ENCODE measurements at regions not wholly inside any gene's neighbourhood (a gene's known extent, or its start where the extent isn't known, plus 50 kb on each side); places are given as distances from the start of the nearest gene placed in this dataset.

GRCh38 chr4:11158971-11159370 is 269.7 kb downstream of the HS3ST1 start:
- no peak overlapping the region for H3K4me3 ChIP-seq
- H3K9me3 ChIP-seq: no peaks in the 10 kb centered on the region
- H3K4me1 ChIP-seq: no peaks in the 10 kb centered on the region
- no peak overlapping the region for H3K27ac ChIP-seq
- no peaks in the 10 kb centered on the region for H3K36me3 ChIP-seq
- H3K27me3 ChIP-seq: no peaks in the 10 kb centered on the region
- in situ Hi-C loops (cut with MboI; ENCODE audit: low pct_ligation_motif_present in 1 of 4, low pct_unique_long_range_greater_than_20kb in 1 of 4, low sequenced_read_pairs in 3 of 4): loop anchor here in 1 of 4 donors (25.0 kb wide), 1 partner anchor 103 kb away; no protein-coding TSS in a partner anchor
- WGBS, 2 donors (ENCODE audit: low coverage in 1 of 2): 80 to 100% methylated on average over 1 of the region's 1 CpG
- intact Hi-C loops (cut with DNase I; ENCODE audit: low total_unique reads): no loop called here
- TF ChIP-seq EP300 (IDR thresholded peaks at IDR 0.05; ENCODE audit: low read depth): no peak
- TF ChIP-seq POLR2A (IDR thresholded peaks at IDR 0.05): no peak
- TF ChIP-seq CTCF (IDR thresholded peaks at IDR 0.05): no peak
- TF ChIP-seq POLR2AphosphoS5 (IDR thresholded peaks at IDR 0.05): no peak
- DNase-seq: no peak

DNA sequence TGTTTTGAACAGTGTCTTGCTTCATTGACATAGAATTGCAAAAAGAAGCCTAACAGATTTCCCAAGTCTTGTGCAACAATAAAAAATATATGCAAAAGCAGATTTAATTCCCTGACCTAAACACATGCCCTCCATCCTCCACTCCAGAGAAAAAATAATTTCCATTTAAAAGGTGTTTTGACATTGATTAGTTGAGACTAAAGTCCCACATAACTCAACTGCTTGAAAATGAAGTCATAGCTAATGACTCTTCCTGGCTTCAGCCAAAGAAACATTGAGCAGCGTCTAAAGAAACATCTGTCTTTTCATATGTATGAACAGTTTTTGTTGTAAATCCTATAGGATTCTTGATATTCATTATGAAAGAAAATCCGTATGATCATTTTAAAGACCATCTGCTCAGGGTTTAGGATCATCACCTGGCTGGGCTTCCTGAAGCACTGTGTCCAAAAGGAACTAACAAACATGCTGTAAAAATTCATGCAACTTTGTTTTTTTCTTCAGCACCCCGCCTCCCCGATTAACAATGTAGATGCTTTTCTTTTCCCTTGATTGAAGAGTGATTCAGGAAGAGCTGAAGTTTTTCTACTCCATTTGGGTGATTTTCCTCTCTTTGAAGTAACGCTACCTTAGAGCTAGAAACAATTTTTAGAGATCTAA is 273.4 kb downstream of the HS3ST1 start:
- in situ Hi-C loops (cut with MboI; ENCODE audit: low pct_ligation_motif_present in 1 of 4, low pct_unique_long_range_greater_than_20kb in 1 of 4, low sequenced_read_pairs in 3 of 4): loop anchor here in 1 of 4 donors (25.0 kb wide), 1 partner anchor 107 kb away; no protein-coding TSS in a partner anchor
- H3K9me3 ChIP-seq: no peaks in the 10 kb centered on the region

DNA sequence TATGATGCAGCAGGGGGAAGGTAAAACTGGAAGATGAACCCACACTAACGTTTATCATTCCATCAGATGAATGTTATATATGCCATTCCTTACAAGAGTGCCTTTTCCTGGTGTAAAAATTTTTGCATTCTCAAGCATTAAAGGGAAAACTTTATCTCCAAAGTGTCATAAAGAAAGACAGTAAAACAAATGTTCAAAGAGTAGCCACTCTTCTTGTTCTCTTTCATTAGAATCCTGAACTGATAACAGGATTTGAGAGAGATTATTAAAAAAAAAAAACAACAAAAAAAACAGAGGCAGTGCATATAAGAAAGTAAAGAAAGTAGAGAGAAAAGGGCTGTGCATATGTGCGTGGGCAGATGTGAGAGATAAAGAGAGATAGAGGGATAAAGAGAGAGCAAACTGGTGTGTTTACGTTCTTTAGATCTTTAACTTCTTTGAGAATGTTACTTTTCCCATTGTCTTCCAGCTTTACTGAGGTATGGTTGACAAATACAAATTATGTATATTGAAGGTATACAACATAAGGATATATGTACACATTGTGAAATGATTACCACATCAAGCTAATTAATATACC is 275.4 kb downstream of the HS3ST1 start:
- H3K27me3 ChIP-seq: no peaks in the 10 kb centered on the region
- no peak overlapping the region for H3K27ac ChIP-seq
- H3K9me3 ChIP-seq: no peaks in the 10 kb centered on the region
- intact Hi-C loops (cut with DNase I; ENCODE audit: low total_unique reads): no loop called here
- WGBS, 2 donors (ENCODE audit: low coverage in 1 of 2): 31 to 57% methylated on average over 3 of the region's 3 CpGs
- in situ Hi-C loops (cut with MboI; ENCODE audit: low pct_ligation_motif_present in 1 of 4, low pct_unique_long_range_greater_than_20kb in 1 of 4, low sequenced_read_pairs in 3 of 4): loop anchor here in 1 of 4 donors (25.0 kb wide), 1 partner anchor 109 kb away; no protein-coding TSS in a partner anchor
- no peaks in the 10 kb centered on the region for H3K36me3 ChIP-seq
- no peak overlapping the region for H3K4me3 ChIP-seq
- H3K4me1 ChIP-seq: peaks cover 0 to 11% (median 3%) of the 10 kb centered on the region in 4 donors
- TF ChIP-seq POLR2A (IDR thresholded peaks at IDR 0.05) (no peak), CTCF (IDR thresholded peaks at IDR 0.05) (no peak), POLR2AphosphoS5 (IDR thresholded peaks at IDR 0.05) (no peak)
- DNase-seq: no peak

More for the DNA sequence above, 273.4 kb downstream of the HS3ST1 start:
- H3K4me1 ChIP-seq: peaks cover 0 to 11% (median 3%) of the 10 kb centered on the region in 4 donors
- no peaks in the 10 kb centered on the region for H3K27me3 ChIP-seq
- H3K27ac ChIP-seq: no peak overlapping the region
- DNase-seq: no peak
- WGBS, 2 donors (ENCODE audit: low coverage in 1 of 2): 76 to 78% methylated on average over 5 of the region's 5 CpGs
- intact Hi-C loops (cut with DNase I; ENCODE audit: low total_unique reads): no loop called here
- no peaks in the 10 kb centered on the region for H3K36me3 ChIP-seq
- TF ChIP-seq CTCF (IDR thresholded peaks at IDR 0.05) (no peak), EP300 (IDR thresholded peaks at IDR 0.05; ENCODE audit: low read depth) (no peak), POLR2A (IDR thresholded peaks at IDR 0.05) (no peak), POLR2AphosphoS5 (IDR thresholded peaks at IDR 0.05) (no peak)
- no peak overlapping the region for H3K4me3 ChIP-seq

DNA sequence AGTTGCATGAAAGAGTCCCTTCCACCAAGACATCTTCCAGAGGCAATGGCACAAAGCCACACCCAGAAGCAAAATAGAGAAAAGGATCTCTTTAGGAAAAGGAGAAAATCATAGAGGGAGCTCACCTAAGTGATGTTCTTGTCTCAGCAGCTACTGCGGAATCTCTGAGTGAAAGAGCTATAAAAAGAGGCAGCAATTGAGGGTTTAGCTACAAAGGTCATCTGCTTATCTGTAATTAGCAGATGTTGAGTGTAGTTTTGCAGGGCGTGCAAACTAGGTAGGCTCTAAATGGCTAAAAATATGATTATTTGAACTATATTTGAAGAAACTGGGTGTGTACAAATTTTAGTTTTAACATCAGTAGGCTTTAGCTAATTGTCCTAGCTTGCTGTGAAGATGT is 276.0 kb downstream of the HS3ST1 start:
- H3K4me1 ChIP-seq: peaks cover 0 to 11% (median 3%) of the 10 kb centered on the region in 4 donors
- in situ Hi-C loops (cut with MboI; ENCODE audit: low pct_ligation_motif_present in 1 of 4, low pct_unique_long_range_greater_than_20kb in 1 of 4, low sequenced_read_pairs in 3 of 4) (loop anchor here in 1 of 4 donors (25.0 kb wide), 1 partner anchor 110 kb away; no protein-coding TSS in a partner anchor), intact Hi-C loops (cut with DNase I; ENCODE audit: low total_unique reads) (no loop called here)
- no peak overlapping the region for H3K4me3 ChIP-seq
- no peaks in the 10 kb centered on the region for H3K27me3 ChIP-seq
- H3K9me3 ChIP-seq: no peaks in the 10 kb centered on the region
- WGBS, 2 donors (ENCODE audit: low coverage in 1 of 2): 43 to 50% methylated on average over 1 to 2 of the region's 2 CpGs
- no peak for TF ChIP-seq CTCF (IDR thresholded peaks at IDR 0.05)
- no peak for TF ChIP-seq EP300 (IDR thresholded peaks at IDR 0.05; ENCODE audit: low read depth)
- TF ChIP-seq POLR2AphosphoS5 (IDR thresholded peaks at IDR 0.05): no peak
- no peak for TF ChIP-seq POLR2A (IDR thresholded peaks at IDR 0.05)
- DNase-seq: no peak
- no peak overlapping the region for H3K27ac ChIP-seq
- H3K36me3 ChIP-seq: no peaks in the 10 kb centered on the region
